ENCODE measurements at regions not wholly inside any gene's neighbourhood (a gene's known extent, or its start where the extent isn't known, plus 50 kb on each side); places are given as distances from the start of the nearest gene placed in this dataset.

DNA sequence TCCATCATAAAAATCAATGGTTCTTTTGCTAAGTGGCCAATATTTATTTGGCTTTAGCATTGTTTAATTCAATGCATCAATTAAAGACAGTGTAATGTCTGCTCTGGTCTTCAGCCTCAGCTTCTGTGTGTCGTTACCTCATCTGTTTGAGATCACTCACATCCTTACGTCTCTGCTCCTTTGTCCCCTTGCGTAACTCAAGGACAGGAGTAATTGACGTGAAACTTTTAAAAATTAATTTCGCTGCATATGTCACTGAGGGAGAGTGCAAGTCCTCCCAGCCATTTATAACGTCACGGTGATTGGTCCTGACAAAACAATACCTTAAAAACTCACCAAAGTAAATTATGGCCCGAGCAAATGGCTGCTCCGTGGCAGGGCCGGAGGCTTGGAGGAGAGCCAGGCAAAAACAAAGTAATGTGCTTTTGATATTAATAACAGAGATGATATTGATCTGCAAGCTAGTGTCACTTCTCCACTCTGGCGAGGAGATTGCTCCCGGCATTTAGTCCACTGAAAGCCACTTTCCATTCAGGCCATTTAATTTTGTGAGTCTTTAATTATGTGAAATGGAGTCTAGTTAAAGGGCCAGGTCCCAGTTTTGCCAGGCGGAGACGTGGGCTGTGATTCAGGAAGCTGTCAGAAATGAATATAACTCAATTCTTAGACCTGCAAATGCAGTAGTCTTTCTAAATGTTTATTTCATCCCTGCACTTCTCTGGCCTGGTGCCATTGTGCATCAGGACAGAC is 150.9 kb upstream of the POU3F1 start:
- H3K4me3 ChIP-seq (ENCODE audit: low read depth, low read length), result no peak overlapping the region
- TF ChIP-seq CTCF (conservative IDR thresholded peaks at IDR 0.05; ENCODE audit: low read depth, low read length), result no peak
- DNase-seq (ENCODE audit: low read depth), result no peak

DNA sequence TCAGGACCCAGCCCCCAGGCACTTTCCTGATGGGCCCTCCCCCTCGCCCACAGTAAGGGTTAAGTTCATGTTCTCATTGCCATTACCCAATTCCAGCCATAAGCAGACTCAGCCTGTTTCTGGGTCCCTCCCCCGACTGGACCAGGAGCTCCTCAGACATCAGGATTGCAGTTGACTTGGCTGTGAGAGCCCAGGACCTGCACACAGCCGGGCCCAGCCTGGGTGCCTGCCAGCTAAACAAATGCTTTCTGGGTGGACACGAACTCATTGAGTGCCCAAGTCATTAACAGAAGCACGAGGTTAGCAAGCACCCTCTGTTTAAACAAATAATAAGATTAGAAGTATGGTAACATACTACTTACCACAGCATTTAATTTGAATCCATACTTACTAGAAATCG is 147.9 kb upstream of the POU3F1 start:
- DNase-seq (ENCODE audit: low read depth), result no peak
- no peak for TF ChIP-seq CTCF (conservative IDR thresholded peaks at IDR 0.05; ENCODE audit: low read depth, low read length)
- H3K4me3 ChIP-seq (ENCODE audit: low read depth, low read length), result no peak overlapping the region

DNA sequence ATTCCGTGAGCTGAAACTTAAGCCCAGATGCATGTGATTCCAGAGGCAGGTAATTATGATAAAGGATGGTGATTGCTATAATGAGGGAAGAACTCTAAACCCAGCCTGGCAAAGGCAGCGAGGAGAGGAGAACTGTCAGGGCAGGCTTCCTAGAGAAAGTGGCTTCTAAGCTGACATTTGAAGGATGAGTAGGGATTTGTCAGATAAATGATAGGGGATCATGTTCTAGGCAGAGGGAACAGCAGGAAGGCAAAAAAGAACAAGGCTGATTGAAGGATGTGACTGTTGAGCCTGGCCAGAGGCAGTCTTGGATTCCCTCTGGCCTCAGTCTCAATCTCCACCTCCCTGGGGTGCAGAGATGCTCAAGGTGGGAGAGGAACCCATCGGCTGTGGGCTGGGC is 146.4 kb upstream of the POU3F1 start:
- H3K4me3 ChIP-seq (ENCODE audit: low read depth, low read length), result no peak overlapping the region
- DNase-seq (ENCODE audit: low read depth), result no peak
- no peak for TF ChIP-seq CTCF (conservative IDR thresholded peaks at IDR 0.05; ENCODE audit: low read depth, low read length)

DNA sequence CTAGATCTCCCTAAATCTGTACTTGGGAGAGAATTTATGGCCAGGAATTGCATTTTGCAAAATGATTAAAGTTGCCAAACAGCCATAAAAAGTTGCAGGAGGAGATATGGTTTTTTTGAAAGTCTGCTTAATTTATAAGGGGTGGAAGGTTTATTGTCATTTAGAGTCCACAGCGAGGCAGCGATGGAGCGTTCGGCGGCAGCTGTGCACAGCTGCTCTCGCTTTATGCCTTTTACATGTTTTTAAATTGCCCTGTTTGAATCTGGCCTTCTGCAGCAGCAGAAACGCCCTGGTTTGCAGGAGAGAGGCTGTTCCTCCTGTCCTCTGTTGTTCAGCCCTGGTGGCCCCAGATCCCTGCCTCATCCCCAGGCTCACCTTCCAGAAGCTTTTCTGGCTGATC is 144.9 kb upstream of the POU3F1 start:
- TF ChIP-seq CTCF (conservative IDR thresholded peaks at IDR 0.05; ENCODE audit: low read depth, low read length), result no peak
- H3K4me3 ChIP-seq (ENCODE audit: low read depth, low read length), result no peak overlapping the region
- DNase-seq (ENCODE audit: low read depth), result no peak

GRCh38 chr1:38190983-38191382 is 144.4 kb upstream of the POU3F1 start:
- no peak overlapping the region for H3K4me3 ChIP-seq (ENCODE audit: low read depth, low read length)
- TF ChIP-seq CTCF (conservative IDR thresholded peaks at IDR 0.05; ENCODE audit: low read depth, low read length), result no peak
- no peak for DNase-seq (ENCODE audit: low read depth)

- no peak for DNase-seq (ENCODE audit: low read depth)
- no peak overlapping the region for H3K4me3 ChIP-seq (ENCODE audit: low read depth, low read length)
- no peak for TF ChIP-seq CTCF (conservative IDR thresholded peaks at IDR 0.05; ENCODE audit: low read depth, low read length)
These were observed 141.0 kb upstream of the POU3F1 start for GRCh38 chr1:38187552-38187951.

- TF ChIP-seq CTCF (conservative IDR thresholded peaks at IDR 0.05; ENCODE audit: low read depth, low read length), result no peak
- no peak for DNase-seq (ENCODE audit: low read depth)
- H3K4me3 ChIP-seq (ENCODE audit: low read depth, low read length), result no peak overlapping the region
These were observed 140.0 kb upstream of the POU3F1 start for GRCh38 chr1:38186566-38186965.
